Mesothelial cell of epicardium (in vitro differentiated cells): ENCODE measurements at regions not wholly inside any gene's neighbourhood (a gene's known extent, or its start where the extent isn't known, plus 50 kb on each side); places are given as distances from the start of the nearest gene placed in this dataset.
"Not testable (repeated sequence)": the region's sequence is repeated elsewhere in the genome, so short reads cannot be mapped to it uniquely, and the experiment has no call there.

Experiments
- DNase-seq, 2 experiments: peaks; one replicate each; pipeline ENCODE4 v3.0.0; 2021; ENCODE audit warnings: low spot score in 2 of 2; ENCODE audit not compliant: unreplicated experiment in 2 of 2
- H3K27ac Mint-ChIP-seq: 2 replicates; pipeline ENCODE4 v1.8.0; 2021; ENCODE audit warnings: mixed read lengths
- H3K27me3 Mint-ChIP-seq: 2 replicates; pipeline ENCODE4 v1.8.0; 2021; ENCODE audit warnings: low read depth, mixed read lengths
- H3K36me3 Mint-ChIP-seq: 2 replicates; pipeline ENCODE4 v1.8.0; 2021; ENCODE audit warnings: mixed read lengths
- H3K4me1 Mint-ChIP-seq: 2 replicates; pipeline ENCODE4 v1.8.0; 2021; ENCODE audit warnings: mixed read lengths
- H3K4me3 Mint-ChIP-seq: 2 replicates; pipeline ENCODE4 v1.8.0; 2021; ENCODE audit warnings: mild to moderate bottlenecking, moderate library complexity, mixed read lengths
- H3K9me3 Mint-ChIP-seq: 2 replicates; pipeline ENCODE4 v1.8.0; 2021; ENCODE audit warnings: mixed read lengths
- TF ChIP-seq, protein P1 (sequence below): fragments of 200-600 bp; sonication (generic); IDR thresholded peaks from one replicate; pipeline ENCODE4 v1.5.0; 2021; ENCODE audit warnings: antibody characterized with exemption; ENCODE audit not compliant: unreplicated experiment

DNA sequence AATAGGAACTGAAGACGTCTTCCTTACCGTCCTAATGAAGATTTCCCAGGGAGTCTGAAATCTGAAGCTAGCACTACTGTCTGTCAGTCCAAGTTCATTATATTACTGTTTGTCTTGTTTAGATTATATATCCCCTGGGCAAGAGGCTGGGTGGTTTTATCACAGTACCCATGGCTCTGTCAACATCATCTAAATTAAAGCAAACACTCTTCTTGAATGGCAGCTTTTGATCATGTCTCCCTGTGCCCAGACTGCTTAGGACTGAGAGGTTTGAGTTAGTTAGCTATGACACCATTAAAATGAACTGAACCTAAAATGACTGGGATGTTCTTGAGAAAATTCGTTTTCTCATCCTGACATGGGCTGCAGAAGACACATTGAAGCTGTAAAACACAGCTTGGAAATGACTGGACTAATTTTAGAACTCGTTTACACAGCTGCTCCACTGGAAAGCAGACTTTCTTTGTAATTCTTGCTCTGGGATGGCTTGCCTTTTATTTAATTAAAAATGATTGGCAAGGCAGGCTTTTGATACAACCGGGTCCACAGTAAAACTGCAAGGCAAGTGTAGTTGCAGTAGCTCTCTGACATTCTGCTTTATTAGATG lies 243.5 kb downstream of the MFSD1 start:
- TF ChIP-seq, protein P1, sequence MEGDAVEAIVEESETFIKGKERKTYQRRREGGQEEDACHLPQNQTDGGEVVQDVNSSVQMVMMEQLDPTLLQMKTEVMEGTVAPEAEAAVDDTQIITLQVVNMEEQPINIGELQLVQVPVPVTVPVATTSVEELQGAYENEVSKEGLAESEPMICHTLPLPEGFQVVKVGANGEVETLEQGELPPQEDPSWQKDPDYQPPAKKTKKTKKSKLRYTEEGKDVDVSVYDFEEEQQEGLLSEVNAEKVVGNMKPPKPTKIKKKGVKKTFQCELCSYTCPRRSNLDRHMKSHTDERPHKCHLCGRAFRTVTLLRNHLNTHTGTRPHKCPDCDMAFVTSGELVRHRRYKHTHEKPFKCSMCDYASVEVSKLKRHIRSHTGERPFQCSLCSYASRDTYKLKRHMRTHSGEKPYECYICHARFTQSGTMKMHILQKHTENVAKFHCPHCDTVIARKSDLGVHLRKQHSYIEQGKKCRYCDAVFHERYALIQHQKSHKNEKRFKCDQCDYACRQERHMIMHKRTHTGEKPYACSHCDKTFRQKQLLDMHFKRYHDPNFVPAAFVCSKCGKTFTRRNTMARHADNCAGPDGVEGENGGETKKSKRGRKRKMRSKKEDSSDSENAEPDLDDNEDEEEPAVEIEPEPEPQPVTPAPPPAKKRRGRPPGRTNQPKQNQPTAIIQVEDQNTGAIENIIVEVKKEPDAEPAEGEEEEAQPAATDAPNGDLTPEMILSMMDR, result no peak
- no peak overlapping the region for H3K27ac Mint-ChIP-seq
- H3K4me1 Mint-ChIP-seq, result no peaks in the 10 kb centered on the region
- DNase-seq, result no peak
- H3K4me3 Mint-ChIP-seq, result no peak overlapping the region
- no peaks in the 10 kb centered on the region for H3K36me3 Mint-ChIP-seq
- no peaks in the 10 kb centered on the region for H3K9me3 Mint-ChIP-seq
- peaks cover 12% of the 10 kb centered on the region for H3K27me3 Mint-ChIP-seq

DNA sequence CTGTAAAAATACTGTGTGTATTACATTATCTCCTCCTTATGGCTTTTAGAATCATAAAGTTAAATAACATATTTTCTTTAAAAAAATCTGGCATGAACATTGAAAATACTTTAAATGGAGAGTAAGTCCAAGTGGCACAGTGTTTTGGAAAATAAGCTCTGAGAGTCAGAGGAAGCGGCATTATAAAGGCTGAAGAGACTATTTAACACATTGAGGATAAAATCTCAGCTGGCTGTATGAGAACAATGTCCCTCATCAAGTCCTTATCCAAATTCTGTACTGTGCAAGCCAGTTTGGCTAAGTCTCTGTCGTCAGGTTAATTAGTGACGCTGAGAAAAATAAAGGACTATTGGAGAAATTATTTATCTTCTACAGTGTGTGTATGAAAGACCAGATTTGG lies 245.5 kb downstream of the MFSD1 start:
- DNase-seq, result no peak
- no peak overlapping the region for H3K27ac Mint-ChIP-seq
- no peaks in the 10 kb centered on the region for H3K4me1 Mint-ChIP-seq
- H3K4me3 Mint-ChIP-seq, result no peak overlapping the region
- H3K36me3 Mint-ChIP-seq, result no peaks in the 10 kb centered on the region
- H3K27me3 Mint-ChIP-seq, result peaks cover 9% of the 10 kb centered on the region
- H3K9me3 Mint-ChIP-seq, result no peaks in the 10 kb centered on the region
- TF ChIP-seq, protein P1, result no peak

DNA sequence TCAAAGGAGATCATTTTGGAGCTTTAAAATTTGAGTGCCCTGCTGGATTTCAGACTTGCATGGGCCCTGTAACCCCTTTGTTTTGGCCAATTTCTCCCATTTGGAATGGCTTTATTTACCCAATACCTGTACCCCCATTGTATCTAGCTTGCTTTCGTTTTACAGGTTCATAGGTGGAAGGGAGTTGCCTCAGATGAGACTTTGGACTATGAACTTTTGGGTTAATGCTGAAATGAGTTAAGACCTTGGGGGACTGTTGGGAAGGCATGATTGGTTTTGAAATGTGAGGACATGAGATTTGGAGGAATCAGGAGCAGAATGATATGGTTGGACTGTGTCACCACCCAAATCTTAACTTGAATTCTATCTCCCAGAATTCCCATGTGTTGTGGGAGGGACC lies 250.6 kb downstream of the MFSD1 start:
- H3K9me3 Mint-ChIP-seq, DNase-seq, H3K4me3 Mint-ChIP-seq, H3K27ac Mint-ChIP-seq, H3K27me3 Mint-ChIP-seq, H3K36me3 Mint-ChIP-seq, H3K4me1 Mint-ChIP-seq: not testable (repeated sequence)

DNA sequence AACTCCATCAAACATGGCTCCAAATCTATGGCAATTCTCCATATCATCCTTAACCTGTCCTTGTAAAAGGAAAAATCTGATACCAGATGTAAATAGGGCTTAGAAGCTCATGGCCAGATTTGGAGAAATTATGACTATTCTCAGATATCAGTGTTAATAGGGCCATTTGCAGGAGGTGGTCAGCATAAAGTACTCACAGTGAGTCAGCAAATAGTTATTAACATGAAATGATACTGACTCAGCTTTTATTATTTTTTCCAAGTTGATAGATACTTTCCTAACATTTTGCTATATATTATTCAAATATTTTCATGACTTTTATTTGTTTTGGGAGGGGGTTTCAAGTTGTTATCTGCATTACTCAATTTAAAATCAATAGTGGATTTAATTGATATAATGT lies 255.8 kb downstream of the MFSD1 start:
- no peaks in the 10 kb centered on the region for H3K4me1 Mint-ChIP-seq
- TF ChIP-seq, protein P1, result no peak
- no peaks in the 10 kb centered on the region for H3K36me3 Mint-ChIP-seq
- no peak for DNase-seq
- H3K27ac Mint-ChIP-seq, result no peak overlapping the region
- H3K4me3 Mint-ChIP-seq, result no peak overlapping the region
- peaks cover 4% of the 10 kb centered on the region for H3K27me3 Mint-ChIP-seq
- no peaks in the 10 kb centered on the region for H3K9me3 Mint-ChIP-seq

DNA sequence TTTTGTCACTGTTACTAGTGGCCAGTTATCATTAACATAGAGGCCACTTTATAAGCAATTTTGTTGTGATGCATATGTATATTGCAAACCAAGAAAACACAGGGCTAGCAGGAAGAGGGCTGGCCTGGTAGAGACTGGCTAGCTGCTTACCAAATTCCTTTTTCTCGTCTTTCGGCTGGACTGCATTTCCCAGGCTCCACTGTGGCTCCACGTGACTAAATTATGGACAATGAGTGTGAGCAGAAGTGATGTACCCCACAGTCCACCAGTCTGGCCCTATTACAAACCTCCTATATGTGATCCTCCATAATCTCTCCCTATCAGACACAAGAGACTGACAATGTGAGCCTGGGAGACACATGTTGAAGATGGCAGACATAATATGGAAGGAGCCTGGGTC lies 257.0 kb downstream of the MFSD1 start:
- H3K4me1 Mint-ChIP-seq, result no peaks in the 10 kb centered on the region
- no peak overlapping the region for H3K4me3 Mint-ChIP-seq
- no peak for DNase-seq
- no peaks in the 10 kb centered on the region for H3K36me3 Mint-ChIP-seq
- H3K27ac Mint-ChIP-seq, result no peak overlapping the region
- peaks cover 4% of the 10 kb centered on the region for H3K27me3 Mint-ChIP-seq
- H3K9me3 Mint-ChIP-seq, result no peaks in the 10 kb centered on the region
- TF ChIP-seq, protein P1, result no peak

DNA sequence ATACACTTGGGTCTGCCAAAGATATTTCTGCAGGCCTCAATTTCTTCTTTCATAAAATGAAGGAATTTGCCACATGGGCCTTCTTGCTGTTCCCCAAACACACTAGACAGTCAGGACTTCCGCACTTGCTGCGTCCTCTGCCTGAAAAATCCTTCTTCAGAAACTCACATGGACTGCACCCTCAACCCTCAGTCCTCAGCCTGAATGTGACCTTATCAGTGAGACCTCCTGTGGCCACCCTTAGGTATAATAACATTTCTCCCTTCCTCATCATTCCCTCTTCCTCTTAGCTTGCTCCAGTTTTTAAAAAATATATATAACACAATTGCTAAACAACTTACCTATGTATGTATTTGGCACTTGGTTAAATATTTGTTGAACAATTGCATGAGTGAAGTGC lies 257.5 kb downstream of the MFSD1 start:
- H3K4me3 Mint-ChIP-seq, result no peak overlapping the region
- H3K9me3 Mint-ChIP-seq, result no peaks in the 10 kb centered on the region
- no peak overlapping the region for H3K27ac Mint-ChIP-seq
- H3K27me3 Mint-ChIP-seq, result peaks cover 1% of the 10 kb centered on the region
- TF ChIP-seq, protein P1, result no peak
- H3K4me1 Mint-ChIP-seq, result no peaks in the 10 kb centered on the region
- no peaks in the 10 kb centered on the region for H3K36me3 Mint-ChIP-seq
- DNase-seq, result no peak
